ENCODE measurements at regions not wholly inside any gene's neighbourhood (a gene's known extent, or its start where the extent isn't known, plus 50 kb on each side); places are given as distances from the start of the nearest gene placed in this dataset.

DNA sequence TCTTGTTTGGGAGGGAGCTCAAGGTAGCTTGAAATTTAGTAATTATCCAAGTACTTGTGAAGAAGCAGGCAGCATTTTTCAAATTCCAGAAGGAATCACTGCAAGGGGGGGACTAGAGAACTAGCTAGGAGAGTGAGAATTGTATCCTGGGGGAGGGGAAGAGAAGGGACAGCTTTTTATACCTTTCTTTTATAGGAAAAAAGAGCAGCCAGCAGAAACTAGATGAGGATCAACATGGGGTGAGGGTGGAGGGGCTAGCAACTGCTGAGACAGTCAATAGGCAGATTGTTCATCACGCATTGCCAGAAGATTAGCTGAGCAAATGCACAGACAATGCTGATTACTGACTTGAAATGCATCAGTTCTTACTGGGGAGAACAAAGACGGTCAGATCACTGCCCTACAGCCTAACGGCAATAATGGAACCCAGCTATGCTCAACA lies 514.3 kb upstream of the CITED2 start:
- Mint-ChIP-seq H3K4me3 (ENCODE audit: unreplicated experiment) (peak overlapping the region; percentile 12), H3K36me3 (ENCODE audit: insufficient read depth, unreplicated experiment) (no peaks in the 10 kb centered on the region), H3K4me1 (ENCODE audit: low read depth, unreplicated experiment) (peaks cover 14% of the 10 kb centered on the region), H3K27me3 (ENCODE audit: insufficient read depth, unreplicated experiment) (no peaks in the 10 kb centered on the region), H3K9me3 (ENCODE audit: unreplicated experiment) (no peaks in the 10 kb centered on the region), H3K27ac (ENCODE audit: unreplicated experiment) (peak overlapping the region; percentile 6)
- intact Hi-C loops (cut with micrococcal nuclease; ENCODE audit: unreplicated experiment): loop anchor here (1.0 to 5.0 kb wide), 2 partner anchors 22 to 94 kb away; no protein-coding TSS in a partner anchor
- Histone ChIP-seq H3K27me3 (replicated peaks; ENCODE audit: control insufficient read depth, insufficient read depth, low read length) (no peaks in the 10 kb centered on the region), H3K9me3 (no peaks in the 10 kb centered on the region), H3K36me3 (ENCODE audit: control insufficient read depth, insufficient read depth, low read length) (no peaks in the 10 kb centered on the region), H3K4me3 (ENCODE audit: low read depth, low read length) (no peak overlapping the region), H3K4me1 (peaks cover 35% of the 10 kb centered on the region)
- POLR2A ChIA-PET: no interaction called here
- CTCF ChIA-PET: interaction anchor here (0.8 to 1.6 kb wide), 2 partner anchors 515 to 519 kb away, joined by 3 to 6 read pairs; no protein-coding TSS in a partner anchor
- no TSS peak for BruUV-seq (replicated peaks)
- no peak for TF ChIP-seq CTCF (IDR thresholded peaks at IDR 0.05; ENCODE audit: insufficient read depth in 1 of 2, low read depth in 1 of 2, low read length in 1 of 2, severe bottlenecking in 1 of 2, unreplicated experiment in 1 of 2)
- no peak for DNase-seq

- H3K4me1 ChIP-seq: peaks cover 44% of the 10 kb centered on the region
- DNase-seq: no peak
- no TSS peak for BruUV-seq (replicated peaks)
- intact Hi-C loops (cut with micrococcal nuclease; ENCODE audit: unreplicated experiment): loop anchor here (1.0 to 5.0 kb wide), 2 partner anchors 26 to 95 kb away; no protein-coding TSS in a partner anchor
- H3K9me3 ChIP-seq: no peaks in the 10 kb centered on the region
- POLR2A ChIA-PET: no interaction called here
- CTCF ChIA-PET: no interaction called here
- H3K4me1 Mint-ChIP-seq (ENCODE audit: low read depth, unreplicated experiment): peaks cover 14% of the 10 kb centered on the region
- no peaks in the 10 kb centered on the region for H3K9me3 Mint-ChIP-seq (ENCODE audit: unreplicated experiment)
- peak overlapping the region; percentile 73 for H3K27ac Mint-ChIP-seq (ENCODE audit: unreplicated experiment)
- no peak overlapping the region for H3K4me3 ChIP-seq (ENCODE audit: low read depth, low read length)
- no peak overlapping the region for H3K4me3 Mint-ChIP-seq (ENCODE audit: unreplicated experiment)
- no peaks in the 10 kb centered on the region for H3K36me3 Mint-ChIP-seq (ENCODE audit: insufficient read depth, unreplicated experiment)
- H3K36me3 ChIP-seq (ENCODE audit: control insufficient read depth, insufficient read depth, low read length): no peaks in the 10 kb centered on the region
- TF ChIP-seq CTCF (IDR thresholded peaks at IDR 0.05; ENCODE audit: insufficient read depth in 1 of 2, low read depth in 1 of 2, low read length in 1 of 2, severe bottlenecking in 1 of 2, unreplicated experiment in 1 of 2): no peak
- no peaks in the 10 kb centered on the region for H3K27me3 Mint-ChIP-seq (ENCODE audit: insufficient read depth, unreplicated experiment)
- H3K27me3 ChIP-seq (replicated peaks; ENCODE audit: control insufficient read depth, insufficient read depth, low read length): no peaks in the 10 kb centered on the region
Observed at GRCh38 chr6:139887275-139887674, 512.8 kb upstream of the CITED2 start.

GRCh38 chr6:139886396-139886795 lies 511.9 kb upstream of the CITED2 start:
- CTCF ChIA-PET: no interaction called here
- DNase-seq: no peak
- intact Hi-C loops (cut with micrococcal nuclease; ENCODE audit: unreplicated experiment): loop anchor here (5.0 kb wide), 1 partner anchor 96 kb away; no protein-coding TSS in a partner anchor
- no peak for TF ChIP-seq CTCF (IDR thresholded peaks at IDR 0.05; ENCODE audit: insufficient read depth in 1 of 2, low read depth in 1 of 2, low read length in 1 of 2, severe bottlenecking in 1 of 2, unreplicated experiment in 1 of 2)
- Mint-ChIP-seq H3K27ac (ENCODE audit: unreplicated experiment) (no peak overlapping the region), H3K4me1 (ENCODE audit: low read depth, unreplicated experiment) (peaks cover 14% of the 10 kb centered on the region), H3K4me3 (ENCODE audit: unreplicated experiment) (no peak overlapping the region), H3K36me3 (ENCODE audit: insufficient read depth, unreplicated experiment) (no peaks in the 10 kb centered on the region), H3K27me3 (ENCODE audit: insufficient read depth, unreplicated experiment) (no peaks in the 10 kb centered on the region), H3K9me3 (ENCODE audit: unreplicated experiment) (no peaks in the 10 kb centered on the region)
- peaks cover 44% of the 10 kb centered on the region for H3K4me1 ChIP-seq
- H3K4me3 ChIP-seq (ENCODE audit: low read depth, low read length): no peak overlapping the region
- no peaks in the 10 kb centered on the region for H3K27me3 ChIP-seq (replicated peaks; ENCODE audit: control insufficient read depth, insufficient read depth, low read length)
- BruUV-seq (replicated peaks): no TSS peak
- H3K36me3 ChIP-seq (ENCODE audit: control insufficient read depth, insufficient read depth, low read length): no peaks in the 10 kb centered on the region
- no peaks in the 10 kb centered on the region for H3K9me3 ChIP-seq
- POLR2A ChIA-PET: no interaction called here
